A549 (cell line): ENCODE measurements at regions not wholly inside any gene's neighbourhood (a gene's known extent, or its start where the extent isn't known, plus 50 kb on each side); places are given as distances from the start of the nearest gene placed in this dataset.

ENCODE experiments used
- CBX8 ChIP-seq: fragments of 200-600 bp; sonication (generic); IDR thresholded peaks from 2 replicates; pipeline ENCODE4 v1.6.1; 2016
- CEBPB ChIP-seq, 2 experiments: fragments of >200 bp in 1 of 2; sonication (Bioruptor Twin) in 1 of 2; formaldehyde crosslinking in 1 of 2; IDR thresholded peaks; 2 replicates each; pipeline ENCODE4 v1.6.1; 2012 to 2016
- CTCF ChIP-seq: fragments of >200 bp; sonication (Bioruptor Twin); formaldehyde crosslinking; IDR thresholded peaks from 3 replicates; pipeline ENCODE4 v1.5.1; 2016
- EHF ChIP-seq: fragments of 250-450 bp; sonication (Bioruptor Pico); IDR thresholded peaks from 2 replicates; pipeline ENCODE4 v1.5.0; 2020; ENCODE audit warnings: mild to moderate bottlenecking
- JUN ChIP-seq, 2 experiments: fragments of >200 bp; sonication (Bioruptor Twin); formaldehyde crosslinking; IDR thresholded peaks; 2 replicates in 1 of 2; 3 replicates in 1 of 2; pipeline ENCODE4 v1.6.1; 2016 to 2017
- JUNB ChIP-seq: fragments of >200 bp; sonication (Bioruptor Twin); formaldehyde crosslinking; IDR thresholded peaks from 2 replicates; pipeline ENCODE4 v1.6.1; 2016
- MAZ ChIP-seq: fragments of 150-350 bp; IDR thresholded peaks from 2 replicates; pipeline ENCODE4 v1.6.1; 2014; ENCODE audit warnings: antibody characterized with exemption, low read depth, low read length, borderline replicate concordance
- POLR2A ChIP-seq: IDR thresholded peaks from 2 replicates; pipeline ENCODE4 v1.6.1; 2012; ENCODE audit warnings: mild to moderate bottlenecking, low read length
- RAD21 ChIP-seq, 2 experiments: fragments of >200 bp in 1 of 2; sonication (Bioruptor Twin) in 1 of 2; formaldehyde crosslinking in 1 of 2; IDR thresholded peaks in 1 of 2; conservative IDR thresholded peaks in 1 of 2; 2 replicates in 1 of 2; 3 replicates in 1 of 2; pipeline ENCODE4 v1.6.1; 2012 to 2018; ENCODE audit warnings: inconsistent platforms in 1 of 2
- RCOR1 ChIP-seq: fragments of 150-350 bp; IDR thresholded peaks from 2 replicates; pipeline ENCODE4 v1.6.1; 2014; ENCODE audit warnings: antibody characterized with exemption, low read length, low read depth
- RFX5 ChIP-seq: fragments of 450-650 bp; IDR thresholded peaks from 2 replicates; pipeline ENCODE4 v1.7.1; 2014; ENCODE audit warnings: antibody characterized with exemption, mild to moderate bottlenecking, moderate library complexity
- USF2 ChIP-seq: fragments of 450-650 bp; IDR thresholded peaks from 2 replicates; pipeline ENCODE4 v1.6.1; 2014; ENCODE audit warnings: antibody characterized with exemption
- TF ChIP-seq, protein P1 (sequence below): fragments of 200-600 bp; sonication (generic); IDR thresholded peaks from 2 replicates; pipeline ENCODE4 v1.6.1; 2016; ENCODE audit warnings: antibody characterized with exemption, mild to moderate bottlenecking, moderate library complexity

DNA sequence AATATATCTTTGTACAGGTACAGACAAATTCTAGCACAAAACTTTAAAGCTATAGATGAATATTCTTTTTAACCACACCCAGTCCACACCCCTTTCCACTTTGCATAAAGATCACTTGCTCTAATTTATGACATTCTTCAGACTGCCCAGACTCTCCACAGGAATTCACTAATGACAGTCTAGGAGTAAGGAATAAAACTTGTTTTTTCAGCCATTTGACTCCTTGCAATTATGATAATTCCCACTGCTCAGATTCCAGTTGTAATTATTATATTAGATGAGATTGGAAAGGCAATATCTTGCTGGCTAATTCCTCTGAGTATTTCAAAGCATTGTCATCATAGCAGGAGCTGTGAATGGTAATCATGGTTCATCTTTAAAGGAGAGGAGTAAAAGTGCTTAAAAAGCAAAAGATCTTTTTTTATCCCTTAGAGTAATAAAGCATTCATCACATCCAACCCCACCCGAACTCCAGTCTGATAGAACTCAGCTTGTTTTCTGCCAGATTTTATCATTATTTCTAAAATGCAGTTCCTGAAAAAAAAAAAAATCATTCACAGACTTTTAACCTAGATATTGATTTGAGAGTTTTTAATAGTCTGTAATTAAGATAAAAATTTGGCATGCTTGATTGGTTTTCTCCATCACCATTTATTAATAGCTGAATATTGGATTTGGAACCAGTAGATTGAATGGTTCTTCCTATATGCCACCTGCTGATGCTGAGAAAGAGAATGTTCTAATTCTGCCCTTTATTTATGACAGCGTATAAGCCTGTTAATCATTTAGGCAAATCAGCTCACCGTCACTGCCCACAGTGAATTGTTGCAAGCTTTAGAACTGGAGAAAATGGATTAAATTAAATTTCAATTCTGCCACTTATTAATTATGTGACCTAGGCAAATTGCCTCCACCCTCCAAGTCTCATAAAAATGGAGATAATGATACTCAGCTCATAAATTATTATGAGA is 93.9 kb upstream of the RASSF8 start:
- TF ChIP-seq CTCF: no peak
- TF ChIP-seq RFX5: no peak
- TF ChIP-seq JUN (IDR thresholded peaks at IDR 0.05): no peak
- TF ChIP-seq CBX8: no peak
- no peak for TF ChIP-seq CEBPB (IDR thresholded peaks at IDR 0.05)
- no peak for TF ChIP-seq RAD21 (conservative IDR thresholded peaks at IDR 0.05 in 1 of 2, IDR thresholded peaks at IDR 0.05 in 1 of 2)
- no peak for TF ChIP-seq USF2
- TF ChIP-seq EHF (CRISPR knock-in tag): no peak
- TF ChIP-seq MAZ: no peak
- no peak for TF ChIP-seq POLR2A
- no peak for TF ChIP-seq JUNB
- no peak for TF ChIP-seq RCOR1
- TF ChIP-seq, protein P1, sequence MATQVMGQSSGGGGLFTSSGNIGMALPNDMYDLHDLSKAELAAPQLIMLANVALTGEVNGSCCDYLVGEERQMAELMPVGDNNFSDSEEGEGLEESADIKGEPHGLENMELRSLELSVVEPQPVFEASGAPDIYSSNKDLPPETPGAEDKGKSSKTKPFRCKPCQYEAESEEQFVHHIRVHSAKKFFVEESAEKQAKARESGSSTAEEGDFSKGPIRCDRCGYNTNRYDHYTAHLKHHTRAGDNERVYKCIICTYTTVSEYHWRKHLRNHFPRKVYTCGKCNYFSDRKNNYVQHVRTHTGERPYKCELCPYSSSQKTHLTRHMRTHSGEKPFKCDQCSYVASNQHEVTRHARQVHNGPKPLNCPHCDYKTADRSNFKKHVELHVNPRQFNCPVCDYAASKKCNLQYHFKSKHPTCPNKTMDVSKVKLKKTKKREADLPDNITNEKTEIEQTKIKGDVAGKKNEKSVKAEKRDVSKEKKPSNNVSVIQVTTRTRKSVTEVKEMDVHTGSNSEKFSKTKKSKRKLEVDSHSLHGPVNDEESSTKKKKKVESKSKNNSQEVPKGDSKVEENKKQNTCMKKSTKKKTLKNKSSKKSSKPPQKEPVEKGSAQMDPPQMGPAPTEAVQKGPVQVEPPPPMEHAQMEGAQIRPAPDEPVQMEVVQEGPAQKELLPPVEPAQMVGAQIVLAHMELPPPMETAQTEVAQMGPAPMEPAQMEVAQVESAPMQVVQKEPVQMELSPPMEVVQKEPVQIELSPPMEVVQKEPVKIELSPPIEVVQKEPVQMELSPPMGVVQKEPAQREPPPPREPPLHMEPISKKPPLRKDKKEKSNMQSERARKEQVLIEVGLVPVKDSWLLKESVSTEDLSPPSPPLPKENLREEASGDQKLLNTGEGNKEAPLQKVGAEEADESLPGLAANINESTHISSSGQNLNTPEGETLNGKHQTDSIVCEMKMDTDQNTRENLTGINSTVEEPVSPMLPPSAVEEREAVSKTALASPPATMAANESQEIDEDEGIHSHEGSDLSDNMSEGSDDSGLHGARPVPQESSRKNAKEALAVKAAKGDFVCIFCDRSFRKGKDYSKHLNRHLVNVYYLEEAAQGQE: no peak
